CD4-positive, alpha-beta T cell treated with Interleukin-6 at 100 ng/mL for 8 hours (primary cell): ENCODE measurements at regions not wholly inside any gene's neighbourhood (a gene's known extent, or its start where the extent isn't known, plus 50 kb on each side); places are given as distances from the start of the nearest gene placed in this dataset.

Source experiments
- DNase-seq: peaks from one replicate; pipeline ENCODE4 v3.0.0-alpha.2; 2020; ENCODE audit warnings: mixed read lengths, low spot score

GRCh38 chr14:98756749-98757148, 515.2 kb downstream of the BCL11B start:
- no peak for DNase-seq

- no peak for DNase-seq
Observed at GRCh38 chr14:98758440-98758839, 513.6 kb downstream of the BCL11B start.

GRCh38 chr14:98761993-98762392, 510.0 kb downstream of the BCL11B start:
- DNase-seq = no peak

GRCh38 chr14:98766818-98767217, 505.2 kb downstream of the BCL11B start:
- no peak for DNase-seq

GRCh38 chr14:98769326-98769725, 502.7 kb downstream of the BCL11B start:
- DNase-seq = no peak

GRCh38 chr14:98770151-98770550, 501.8 kb downstream of the BCL11B start:
- no peak for DNase-seq

GRCh38 chr14:98773814-98774213, 498.2 kb downstream of the BCL11B start:
- no peak for DNase-seq

- no peak for DNase-seq
Observed at GRCh38 chr14:98775892-98776291, 496.1 kb downstream of the BCL11B start.

- DNase-seq = no peak
Observed at GRCh38 chr14:98782062-98782461, 489.9 kb downstream of the BCL11B start.

- DNase-seq = no peak
Observed at GRCh38 chr14:98785578-98785977, 486.4 kb downstream of the BCL11B start.

GRCh38 chr14:98786456-98786855, 485.5 kb downstream of the BCL11B start:
- no peak for DNase-seq

GRCh38 chr14:98791661-98792060, 480.3 kb downstream of the BCL11B start:
- no peak for DNase-seq

- DNase-seq = no peak
Observed at GRCh38 chr14:98792171-98792570, 479.8 kb downstream of the BCL11B start.

- no peak for DNase-seq
Observed at GRCh38 chr14:98798099-98798498, 473.9 kb downstream of the BCL11B start.

GRCh38 chr14:98799891-98800290, 472.1 kb downstream of the BCL11B start:
- no peak for DNase-seq

- no peak for DNase-seq
Observed at GRCh38 chr14:98802044-98802443, 470.0 kb downstream of the BCL11B start.

GRCh38 chr14:98803196-98803595, 468.8 kb downstream of the BCL11B start:
- no peak for DNase-seq

- DNase-seq = no peak
Observed at GRCh38 chr14:98808494-98809407, 463.2 kb downstream of the BCL11B start.

- DNase-seq = no peak
Observed at GRCh38 chr14:98816195-98816594, 455.8 kb downstream of the BCL11B start.

- DNase-seq = no peak
Observed at GRCh38 chr14:98816720-98817119, 455.3 kb downstream of the BCL11B start.

GRCh38 chr14:98819132-98819866, 452.7 kb downstream of the BCL11B start:
- no peak for DNase-seq

GRCh38 chr14:98819867-98820206, 452.2 kb downstream of the BCL11B start:
- DNase-seq = no peak

GRCh38 chr14:98822917-98823316, 449.1 kb downstream of the BCL11B start:
- no peak for DNase-seq
